ENCODE measurements at regions not wholly inside any gene's neighbourhood (a gene's known extent, or its start where the extent isn't known, plus 50 kb on each side); places are given as distances from the start of the nearest gene placed in this dataset.

GRCh38 chr12:97714107-97714563 lies 251.5 kb downstream of the RMST start:
- TF ChIP-seq, protein P1, sequence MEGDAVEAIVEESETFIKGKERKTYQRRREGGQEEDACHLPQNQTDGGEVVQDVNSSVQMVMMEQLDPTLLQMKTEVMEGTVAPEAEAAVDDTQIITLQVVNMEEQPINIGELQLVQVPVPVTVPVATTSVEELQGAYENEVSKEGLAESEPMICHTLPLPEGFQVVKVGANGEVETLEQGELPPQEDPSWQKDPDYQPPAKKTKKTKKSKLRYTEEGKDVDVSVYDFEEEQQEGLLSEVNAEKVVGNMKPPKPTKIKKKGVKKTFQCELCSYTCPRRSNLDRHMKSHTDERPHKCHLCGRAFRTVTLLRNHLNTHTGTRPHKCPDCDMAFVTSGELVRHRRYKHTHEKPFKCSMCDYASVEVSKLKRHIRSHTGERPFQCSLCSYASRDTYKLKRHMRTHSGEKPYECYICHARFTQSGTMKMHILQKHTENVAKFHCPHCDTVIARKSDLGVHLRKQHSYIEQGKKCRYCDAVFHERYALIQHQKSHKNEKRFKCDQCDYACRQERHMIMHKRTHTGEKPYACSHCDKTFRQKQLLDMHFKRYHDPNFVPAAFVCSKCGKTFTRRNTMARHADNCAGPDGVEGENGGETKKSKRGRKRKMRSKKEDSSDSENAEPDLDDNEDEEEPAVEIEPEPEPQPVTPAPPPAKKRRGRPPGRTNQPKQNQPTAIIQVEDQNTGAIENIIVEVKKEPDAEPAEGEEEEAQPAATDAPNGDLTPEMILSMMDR (IDR thresholded peaks at IDR 0.05) = no peak
- TF ChIP-seq POLR2A (IDR thresholded peaks at IDR 0.05) = no peak

Measured in thyroid gland (tissue), 4 donors.